HG03378 (cell line): ENCODE measurements at regions not wholly inside any gene's neighbourhood (a gene's known extent, or its start where the extent isn't known, plus 50 kb on each side); places are given as distances from the start of the nearest gene placed in this dataset.

Source experiments
- ATAC-seq: cut with Tn5 transposase; IDR thresholded peaks from one replicate; pipeline ENCODE4 v1.9.1; 2021; ENCODE audit warnings: mild to moderate bottlenecking, moderate library complexity; ENCODE audit not compliant: unreplicated experiment

DNA sequence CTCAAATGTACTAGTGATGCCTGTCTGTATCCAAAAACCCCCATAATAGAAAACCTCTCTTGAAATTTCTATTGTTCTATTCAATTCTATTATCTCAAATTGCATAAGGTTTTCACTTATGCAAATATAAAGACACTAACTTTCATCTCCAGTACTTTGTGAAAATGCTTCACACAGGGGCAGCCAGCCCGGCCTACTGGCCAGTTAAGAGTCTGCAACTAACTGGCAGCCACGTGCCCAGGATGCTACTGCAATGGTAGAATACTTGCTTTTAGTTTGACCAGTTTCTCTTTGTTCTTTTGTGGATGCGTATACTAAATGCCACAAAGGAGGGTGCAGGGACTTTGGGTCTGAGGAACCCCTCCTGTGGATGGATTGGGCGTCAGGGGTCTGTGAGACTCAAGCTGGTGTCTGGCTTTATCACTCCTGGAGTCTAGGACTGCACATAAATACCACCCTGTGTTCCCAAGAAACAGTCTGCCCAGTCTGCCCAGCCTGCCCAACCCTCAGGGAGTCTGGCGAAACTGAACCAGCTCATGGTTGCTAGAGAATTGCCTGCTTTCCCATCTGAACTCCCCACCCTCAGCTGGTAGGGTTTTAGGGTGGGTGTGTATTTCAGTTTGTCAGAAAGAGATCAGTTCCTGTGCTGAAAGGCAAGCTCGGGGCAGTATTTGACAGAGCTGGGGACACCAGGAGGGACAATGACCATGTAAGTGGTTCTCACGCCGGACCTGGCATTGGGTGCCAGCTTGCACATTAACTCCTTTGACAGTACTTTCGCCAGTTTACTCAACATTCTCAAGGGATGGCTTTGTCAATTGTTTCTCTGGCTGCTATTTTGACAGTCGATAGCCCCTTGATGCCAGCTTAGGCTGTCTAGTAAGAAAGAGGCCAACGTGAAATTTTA, 558.2 kb upstream of the JAG1 start:
- ATAC-seq, result no peak

DNA sequence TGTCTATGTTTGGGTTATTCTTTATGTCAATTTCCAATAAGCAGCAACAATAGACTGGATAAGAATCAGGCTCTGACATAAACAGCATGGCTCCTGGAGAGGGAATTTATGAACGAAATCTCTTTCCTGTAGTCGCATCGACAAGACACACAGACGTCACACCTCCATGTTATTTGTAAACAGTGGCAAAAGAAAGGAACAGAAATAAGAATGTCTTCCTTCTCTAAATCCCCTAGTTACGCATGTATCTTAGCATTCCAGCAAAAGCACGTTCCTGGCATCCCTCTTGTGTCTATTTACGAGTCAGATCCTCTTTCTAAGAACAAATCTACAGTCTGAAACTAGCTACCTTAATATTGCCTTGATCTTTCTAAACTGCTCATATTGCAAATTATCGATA, 559.1 kb upstream of the JAG1 start:
- ATAC-seq, result no peak

- ATAC-seq, result no peak
Measured at GRCh38 chr20:11234181-11234580, 560.4 kb upstream of the JAG1 start.

DNA sequence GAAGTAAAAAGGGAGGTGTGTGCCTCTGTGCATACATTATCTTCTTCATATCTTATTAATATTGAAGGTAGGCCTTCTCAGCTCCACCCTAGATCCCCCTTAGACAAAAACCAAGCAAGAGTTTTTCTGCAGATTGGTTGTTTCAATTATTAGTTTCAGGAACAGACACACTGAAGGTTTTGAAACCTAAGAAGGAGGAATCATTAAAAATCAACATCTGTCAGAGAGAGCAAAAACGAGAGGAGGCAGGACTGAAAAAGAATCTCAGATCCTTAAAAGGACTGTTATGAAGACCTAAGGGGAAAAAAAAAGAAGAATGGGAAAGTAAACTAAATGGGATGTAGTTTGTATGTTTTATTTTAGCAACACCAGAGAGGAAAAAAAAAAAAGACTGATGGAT, 560.8 kb upstream of the JAG1 start:
- ATAC-seq, result no peak

DNA sequence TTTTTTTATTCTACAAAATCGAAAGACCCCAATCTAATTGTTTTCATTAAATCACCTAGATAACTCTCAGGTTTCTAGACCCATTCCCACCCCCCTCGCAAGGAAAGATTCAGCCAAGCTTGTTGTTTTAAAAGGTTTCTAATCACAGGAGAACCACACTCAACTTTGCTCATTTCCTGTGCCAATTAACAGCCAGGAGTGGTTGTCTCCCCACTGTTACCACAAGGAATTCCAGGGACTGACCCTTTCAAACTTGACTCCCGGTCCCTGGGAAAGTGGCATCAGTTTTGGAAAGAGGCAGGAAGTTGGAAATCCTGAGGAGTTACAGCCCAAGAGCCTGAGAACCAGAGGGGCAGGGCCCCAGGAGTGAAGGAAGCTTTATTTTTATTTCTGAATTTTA, 561.3 kb upstream of the JAG1 start:
- no peak for ATAC-seq

GRCh38 chr20:11242320-11242719, 568.5 kb upstream of the JAG1 start:
- no peak for ATAC-seq

DNA sequence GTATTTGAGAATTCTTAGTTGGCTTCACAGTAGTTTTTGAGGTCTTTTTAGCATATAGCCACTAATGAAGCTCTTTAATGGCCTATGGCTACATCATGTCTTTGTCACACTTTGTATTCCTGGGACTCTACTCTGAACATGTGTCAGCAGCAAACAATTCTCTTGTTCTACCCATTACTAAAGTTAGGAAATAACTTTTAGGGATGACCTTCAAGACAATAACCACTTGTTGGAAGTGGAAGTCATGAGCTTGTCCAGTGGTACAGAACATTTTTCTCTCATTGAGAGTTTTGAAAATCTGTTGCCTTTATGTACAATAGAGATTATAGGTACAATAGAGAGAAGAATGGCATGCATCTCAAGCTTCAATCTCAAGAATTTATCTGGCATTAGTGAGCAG, 571.6 kb upstream of the JAG1 start:
- ATAC-seq, result no peak

- ATAC-seq, result no peak
Measured at GRCh38 chr20:11246251-11246775, 572.5 kb upstream of the JAG1 start.

DNA sequence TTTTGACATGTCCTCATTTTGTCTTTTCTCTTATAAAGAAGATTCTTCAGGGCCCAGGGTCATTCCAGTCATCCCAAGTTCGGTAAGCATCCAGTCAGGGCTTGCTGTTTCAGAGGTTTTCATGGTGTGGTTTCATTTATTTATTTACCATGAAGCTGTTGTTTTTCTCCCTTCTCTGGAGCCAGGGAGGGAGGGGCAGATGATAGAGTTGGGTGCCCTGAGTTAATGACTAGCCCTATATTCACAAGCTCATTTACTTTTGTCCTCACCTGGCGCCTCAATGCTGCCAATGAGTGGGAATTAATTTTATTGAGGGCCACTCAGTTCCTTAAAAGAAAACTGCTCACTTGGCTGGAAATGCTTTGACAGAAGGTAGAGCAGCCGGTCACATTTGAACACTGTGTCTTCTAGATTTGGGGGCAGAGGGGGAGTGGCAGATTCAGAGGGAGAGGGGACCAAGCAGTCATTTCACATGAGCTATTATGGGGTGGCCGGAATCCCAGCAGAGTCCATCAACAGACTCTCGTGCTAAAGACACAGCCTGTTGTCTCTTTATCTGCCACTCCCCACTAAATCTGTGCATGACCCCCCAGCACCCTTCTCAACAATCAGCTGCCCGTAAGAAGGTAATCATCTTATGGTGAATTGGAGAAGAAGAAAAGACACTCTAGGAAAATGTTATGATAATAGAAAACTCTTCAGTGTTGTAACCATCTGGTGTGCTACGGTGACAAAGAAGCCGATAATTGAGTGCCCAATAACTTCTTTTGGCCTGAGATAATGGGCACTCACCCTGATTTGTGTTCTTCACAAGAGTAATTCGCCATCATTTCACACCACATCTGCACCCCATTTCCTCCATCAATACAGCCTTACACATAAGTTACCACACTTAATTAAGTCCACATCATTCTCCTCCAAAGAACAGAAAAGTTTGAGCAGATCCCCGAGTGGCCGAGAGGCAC, 573.5 kb upstream of the JAG1 start:
- ATAC-seq, result no peak

- no peak for ATAC-seq
Measured at GRCh38 chr20:11248011-11248409, 574.2 kb upstream of the JAG1 start.

DNA sequence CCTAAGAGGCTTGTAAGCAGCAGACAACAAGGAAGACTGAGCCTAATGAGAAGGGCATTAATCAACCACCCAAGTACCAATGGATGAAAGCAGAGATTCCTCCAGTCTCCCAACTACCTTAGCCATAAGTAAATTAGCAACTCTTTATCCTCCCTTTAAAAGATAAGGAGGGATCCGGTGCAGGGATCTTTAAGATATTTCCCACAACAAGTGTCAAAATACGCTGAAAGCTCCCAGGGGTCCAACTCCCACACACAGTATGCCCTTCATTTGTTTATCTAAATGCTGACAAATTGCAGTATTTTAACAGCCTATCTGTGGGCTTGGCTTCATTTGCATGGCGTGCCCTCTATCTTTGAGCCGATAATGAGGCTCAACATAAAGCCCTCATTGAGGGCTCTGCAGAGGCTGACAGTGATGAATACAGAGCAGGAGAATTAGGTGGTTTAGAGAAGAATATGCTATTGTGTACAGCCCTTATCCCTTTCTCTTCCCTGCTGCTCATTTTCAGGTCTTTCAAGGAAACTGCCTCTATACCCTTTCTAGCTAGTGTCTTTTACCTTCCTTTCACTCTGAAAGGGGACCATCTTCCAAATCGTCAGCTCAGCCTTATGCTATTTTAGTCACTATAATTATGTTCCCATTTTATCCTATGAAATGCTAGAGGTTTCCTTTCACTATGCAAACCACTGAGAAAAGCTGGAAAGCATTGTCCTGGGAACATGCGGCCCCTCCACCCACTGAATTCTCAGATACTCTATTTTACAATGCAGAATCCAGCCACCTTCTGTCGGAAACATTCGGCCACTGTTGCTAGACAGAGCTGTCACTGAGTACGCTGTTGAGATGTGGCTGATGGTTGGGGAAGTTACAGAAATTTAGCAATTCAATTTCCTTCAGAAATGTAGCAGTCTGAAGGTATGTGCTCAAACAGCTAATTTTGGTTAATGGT, 575.2 kb upstream of the JAG1 start:
- no peak for ATAC-seq

DNA sequence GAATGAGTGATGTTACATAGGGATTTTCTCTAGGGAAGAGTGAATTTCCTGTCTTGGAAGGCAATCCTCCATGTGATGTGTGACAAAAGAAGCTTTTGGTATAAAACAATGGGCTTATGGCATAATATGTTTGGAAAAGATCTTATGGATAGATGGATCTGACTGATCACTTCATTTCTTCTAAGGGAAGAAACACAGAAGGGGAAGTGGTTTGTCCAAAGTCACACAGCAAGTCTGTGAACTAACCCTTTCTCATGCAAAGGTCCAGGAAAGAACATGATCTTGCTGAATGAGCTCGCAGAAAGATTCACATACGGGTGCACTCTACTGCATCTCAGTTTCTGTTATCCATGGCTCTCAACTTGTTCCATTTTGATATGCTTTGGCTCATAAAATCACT, 575.9 kb upstream of the JAG1 start:
- no peak for ATAC-seq

GRCh38 chr20:11252447-11252846, 578.6 kb upstream of the JAG1 start:
- no peak for ATAC-seq

- no peak for ATAC-seq
Measured at GRCh38 chr20:11255455-11255854, 581.7 kb upstream of the JAG1 start.

DNA sequence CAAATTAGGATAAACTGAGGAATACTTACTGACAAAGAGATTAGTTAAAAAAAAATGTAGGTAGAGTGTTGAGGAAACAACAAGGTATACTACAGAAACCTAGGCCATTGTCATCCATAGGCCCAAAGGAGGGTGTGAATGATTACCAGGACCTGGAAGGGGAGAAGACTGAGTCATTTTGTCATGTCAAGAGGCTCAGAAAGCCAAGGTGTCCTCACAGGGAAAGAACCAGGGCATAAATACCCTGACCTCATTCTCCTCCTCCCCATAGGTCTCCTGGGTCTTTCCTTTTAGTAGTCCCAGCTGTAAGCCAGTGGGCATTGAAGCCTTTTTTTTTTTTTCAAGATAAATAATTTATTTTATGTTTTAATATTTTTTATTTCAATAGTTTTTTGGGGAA, 582.1 kb upstream of the JAG1 start:
- no peak for ATAC-seq

GRCh38 chr20:11260611-11261010, 586.8 kb upstream of the JAG1 start:
- no peak for ATAC-seq

DNA sequence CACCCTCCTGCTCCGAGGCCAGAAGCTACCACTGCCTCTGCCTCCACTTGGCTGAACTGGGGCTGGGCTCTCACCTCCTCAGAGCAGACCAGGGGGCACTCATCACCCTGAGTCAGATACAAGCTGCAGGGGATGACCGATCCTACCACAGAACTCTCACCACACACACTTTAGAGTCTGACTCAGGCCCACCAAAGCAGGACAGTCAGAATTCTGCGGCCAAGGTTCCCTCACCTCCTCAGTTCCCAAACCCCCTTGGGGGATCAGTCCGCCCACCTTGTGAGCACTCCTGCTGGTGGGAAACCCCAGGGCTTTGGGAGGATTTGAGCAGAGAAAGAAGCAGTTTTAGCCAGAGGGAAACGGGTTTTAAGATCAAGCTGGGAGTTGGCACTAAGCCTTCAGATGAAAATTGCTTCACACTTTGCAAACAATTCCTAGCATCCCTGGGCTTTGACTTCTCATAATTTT, 587.8 kb upstream of the JAG1 start:
- ATAC-seq, result no peak

DNA sequence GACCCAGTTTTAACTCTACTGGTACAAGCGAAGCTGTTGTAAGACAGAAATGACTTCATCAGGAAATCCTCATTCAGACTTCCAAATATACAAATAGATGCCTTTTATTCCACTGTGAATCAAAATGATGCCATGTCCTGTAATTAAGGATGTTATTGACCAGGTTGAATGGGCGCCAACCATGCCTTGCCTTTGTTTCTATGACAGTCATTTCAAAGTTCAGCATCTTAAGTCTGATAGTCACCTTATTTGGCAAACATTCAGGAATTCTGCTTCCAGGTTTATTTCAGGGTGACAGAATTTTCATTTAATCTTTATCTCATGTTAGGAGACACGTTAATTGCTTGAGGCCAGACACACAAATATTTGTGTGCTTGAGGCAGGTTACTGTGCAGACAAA, 592.8 kb upstream of the JAG1 start:
- ATAC-seq, result no peak

- ATAC-seq, result peak; percentile 54
Measured at GRCh38 chr20:11267131-11267761, 593.4 kb upstream of the JAG1 start.
